ENCODE measurements at regions not wholly inside any gene's neighbourhood (a gene's known extent, or its start where the extent isn't known, plus 50 kb on each side); places are given as distances from the start of the nearest gene placed in this dataset.

DNA sequence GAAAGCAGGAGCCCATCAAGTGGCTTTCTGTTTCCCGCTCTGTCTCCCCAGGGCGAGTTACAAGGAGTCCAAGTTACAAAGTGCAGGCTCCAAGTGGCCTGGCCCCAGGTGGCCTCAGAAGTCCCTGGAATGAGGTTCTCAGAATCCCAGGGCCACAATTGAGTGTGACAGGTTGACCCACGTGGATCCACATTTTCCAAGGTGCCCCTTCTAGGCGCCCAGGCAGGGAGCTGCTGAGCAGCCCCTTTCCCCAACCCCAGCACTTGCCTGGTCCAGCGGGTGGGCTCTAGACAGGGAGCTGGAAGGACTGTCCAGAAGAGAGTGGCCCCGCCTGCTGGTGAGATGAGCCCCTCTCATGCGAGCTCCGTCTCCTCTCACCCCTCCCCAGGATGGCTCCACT is 253.4 kb downstream of the CYP26B1 start:
- TF ChIP-seq CTCF (IDR thresholded peaks at IDR 0.05) (no peak), TAF1 (IDR thresholded peaks at IDR 0.05; ENCODE audit: borderline replicate concordance, low read depth, low read length) (no peak), RCOR1 (IDR thresholded peaks at IDR 0.05; ENCODE audit: low read length) (no peak), RAD21 (IDR thresholded peaks at IDR 0.05; ENCODE audit: low read length) (no peak), JUND (IDR thresholded peaks at IDR 0.05) (no peak), POLR2AphosphoS5 (IDR thresholded peaks at IDR 0.05; ENCODE audit: low read depth, low read length) (no peak)

Measured in SK-N-SH (cell line).